Hepatocyte (in vitro differentiated cells): ENCODE measurements at regions not wholly inside any gene's neighbourhood (a gene's known extent, or its start where the extent isn't known, plus 50 kb on each side); places are given as distances from the start of the nearest gene placed in this dataset.

ENCODE experiments used
- EZH2 ChIP-seq: fragments of 200-600 bp; sonication (generic); IDR thresholded peaks from 2 replicates; pipeline ENCODE4 v1.6.1; 2016; ENCODE audit warnings: antibody characterized with exemption, mild to moderate bottlenecking, borderline replicate concordance
- EZH2phosphoT487 ChIP-seq: fragments of 200-600 bp; sonication (generic); IDR thresholded peaks from one replicate; pipeline ENCODE4 v1.6.1; 2018; ENCODE audit warnings: antibody characterized with exemption, mild to moderate bottlenecking, low read depth, moderate library complexity; ENCODE audit not compliant: unreplicated experiment, severe bottlenecking
- TF ChIP-seq, protein P1 (sequence below): fragments of 200-600 bp; sonication (generic); IDR thresholded peaks from 2 replicates; pipeline ENCODE4 v1.5.1; 2016; ENCODE audit warnings: antibody characterized with exemption, mild to moderate bottlenecking; ENCODE audit not compliant: poor library complexity

DNA sequence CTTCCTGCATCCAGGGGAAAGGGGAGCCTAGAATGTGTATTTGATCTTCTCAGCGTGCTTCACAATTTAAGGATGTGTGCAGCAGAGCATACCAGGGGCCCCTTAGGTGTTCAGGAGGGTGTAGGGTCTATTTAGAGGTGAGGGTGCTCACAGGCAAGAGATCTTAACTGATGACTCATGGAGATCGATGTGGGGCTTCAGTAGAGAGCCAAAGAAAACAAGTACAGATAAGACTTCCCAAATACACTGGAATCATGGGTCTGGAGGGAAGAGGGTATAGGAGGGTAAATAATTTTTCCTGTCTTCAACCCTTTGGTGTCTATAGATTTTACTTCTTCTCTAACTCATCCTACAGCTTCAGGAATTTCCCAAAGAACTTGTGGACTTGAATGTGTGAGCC lies 170.2 kb upstream of the LRRC3B start:
- TF ChIP-seq, protein P1, sequence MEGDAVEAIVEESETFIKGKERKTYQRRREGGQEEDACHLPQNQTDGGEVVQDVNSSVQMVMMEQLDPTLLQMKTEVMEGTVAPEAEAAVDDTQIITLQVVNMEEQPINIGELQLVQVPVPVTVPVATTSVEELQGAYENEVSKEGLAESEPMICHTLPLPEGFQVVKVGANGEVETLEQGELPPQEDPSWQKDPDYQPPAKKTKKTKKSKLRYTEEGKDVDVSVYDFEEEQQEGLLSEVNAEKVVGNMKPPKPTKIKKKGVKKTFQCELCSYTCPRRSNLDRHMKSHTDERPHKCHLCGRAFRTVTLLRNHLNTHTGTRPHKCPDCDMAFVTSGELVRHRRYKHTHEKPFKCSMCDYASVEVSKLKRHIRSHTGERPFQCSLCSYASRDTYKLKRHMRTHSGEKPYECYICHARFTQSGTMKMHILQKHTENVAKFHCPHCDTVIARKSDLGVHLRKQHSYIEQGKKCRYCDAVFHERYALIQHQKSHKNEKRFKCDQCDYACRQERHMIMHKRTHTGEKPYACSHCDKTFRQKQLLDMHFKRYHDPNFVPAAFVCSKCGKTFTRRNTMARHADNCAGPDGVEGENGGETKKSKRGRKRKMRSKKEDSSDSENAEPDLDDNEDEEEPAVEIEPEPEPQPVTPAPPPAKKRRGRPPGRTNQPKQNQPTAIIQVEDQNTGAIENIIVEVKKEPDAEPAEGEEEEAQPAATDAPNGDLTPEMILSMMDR, result no peak
- TF ChIP-seq EZH2 (no peak), EZH2phosphoT487 (no peak)
